IMR-90 (cell line): ENCODE measurements at regions not wholly inside any gene's neighbourhood (a gene's known extent, or its start where the extent isn't known, plus 50 kb on each side); places are given as distances from the start of the nearest gene placed in this dataset.

Experiments
- ATAC-seq: fragments of 200-7000 bp; cut with Tn5 transposase; 2 replicates; pipeline ENCODE4 v1.9.1; 2020; ENCODE audit warnings: low read depth, mild to moderate bottlenecking, moderate library complexity
- BruUV-seq: library from RNA; stranded (reverse); fragments of 400-500 nt; replicated peaks from 2 replicates; lab custom pipeline; 2021; lab: Mats Ljungman, UMichigan
- CTCF ChIA-PET: fragments of 300-600 bp; formaldehyde crosslinking; extraction: SDS; loops from one replicate; lab custom pipeline; 2021; ENCODE audit warnings: antibody characterized with exemption; lab: Yijun Ruan, JAX
- POLR2A ChIA-PET: fragments of 300-600 bp; sonication (Branson Sonifier 250); formaldehyde crosslinking; loops from one replicate; lab custom pipeline; 2022; ENCODE audit warnings: antibody characterized with exemption; ENCODE audit not compliant: unreplicated experiment; lab: Charles Lee
- DNase-seq: peaks from one replicate; pipeline ENCODE4 v3.0.0; 2013
- H2AFZ ChIP-seq: replicated peaks from 2 replicates; pipeline ENCODE3; 2013; ENCODE audit warnings: low read length, mild to moderate bottlenecking; ENCODE audit not compliant: poor library complexity
- H2AK5ac ChIP-seq: 2 replicates; pipeline ENCODE4 v1.6.1; 2013; ENCODE audit warnings: low read depth, low read length, inconsistent platforms
- H2AK9ac ChIP-seq: replicated peaks from 2 replicates; pipeline ENCODE3; 2013; ENCODE audit warnings: mild to moderate bottlenecking, low read depth, low read length, moderate library complexity; ENCODE audit not compliant: poor library complexity
- H2BK120ac ChIP-seq: 2 replicates; pipeline ENCODE4 v1.6.1; 2013; ENCODE audit warnings: low read depth, low read length, inconsistent platforms
- H2BK15ac ChIP-seq: 3 replicates; pipeline ENCODE4 v1.6.1; 2013; ENCODE audit warnings: low read depth, low read length, inconsistent platforms
- H2BK20ac ChIP-seq: 2 replicates; pipeline ENCODE4 v1.6.1; 2013; ENCODE audit warnings: low read depth, mild to moderate bottlenecking, inconsistent platforms, low read length, moderate library complexity
- H2BK5ac ChIP-seq: 2 replicates; pipeline ENCODE4 v1.6.1; 2013; ENCODE audit warnings: mild to moderate bottlenecking, low read depth, low read length, inconsistent platforms; ENCODE audit not compliant: poor library complexity, severe bottlenecking
- H3K14ac ChIP-seq: replicated peaks from 2 replicates; pipeline ENCODE4 v1.6.1; 2013; ENCODE audit warnings: low read depth, low read length, inconsistent platforms
- H3K18ac ChIP-seq: 2 replicates; pipeline ENCODE4 v1.6.1; 2013; ENCODE audit warnings: low read depth, low read length, control low read depth
- H3K23ac ChIP-seq: 2 replicates; pipeline ENCODE4 v1.6.1; 2013; ENCODE audit warnings: low read depth, low read length, inconsistent platforms
- H3K27ac ChIP-seq: 2 replicates; pipeline ENCODE4 v1.5.1; 2013; ENCODE audit warnings: mild to moderate bottlenecking, control low read depth, low read length; ENCODE audit not compliant: insufficient read depth
- H3K27me3 ChIP-seq: 2 replicates; pipeline ENCODE4 v1.6.1; 2013; ENCODE audit warnings: low read length; ENCODE audit not compliant: control insufficient read depth, insufficient read depth
- H3K36me3 ChIP-seq: 2 replicates; pipeline ENCODE4 v1.6.1; 2013; ENCODE audit warnings: low read length, mixed read lengths; ENCODE audit not compliant: control insufficient read depth, insufficient read depth
- H3K4ac ChIP-seq: 2 replicates; pipeline ENCODE4 v1.6.1; 2013; ENCODE audit warnings: low read depth, low read length, inconsistent platforms
- H3K4me1 ChIP-seq: 2 replicates; pipeline ENCODE4 v1.6.1; 2013; ENCODE audit warnings: low read length, mixed read lengths; ENCODE audit not compliant: control insufficient read depth, insufficient read depth
- H3K4me2 ChIP-seq: 2 replicates; pipeline ENCODE4 v1.6.1; 2013; ENCODE audit warnings: low read depth, mild to moderate bottlenecking, control low read depth, low read length, moderate library complexity
- H3K4me3 ChIP-seq: 2 replicates; pipeline ENCODE4 v1.5.1; 2013; ENCODE audit warnings: low read depth, mild to moderate bottlenecking, control low read depth, low read length, moderate library complexity; ENCODE audit not compliant: insufficient read depth
- H3K56ac ChIP-seq: 2 replicates; pipeline ENCODE4 v1.6.1; 2013; ENCODE audit warnings: low read length, inconsistent platforms; ENCODE audit not compliant: insufficient read depth; ENCODE audit errors: extremely low read depth
- H3K79me1 ChIP-seq, 2 experiments: 2 replicates each; pipeline ENCODE4 v1.6.1; 2013; ENCODE audit warnings: low read length in 2 of 2, inconsistent platforms in 1 of 2, low read depth in 1 of 2
- H3K9ac ChIP-seq: 2 replicates; pipeline ENCODE4 v1.6.1; 2013; ENCODE audit warnings: low read depth, low read length, control low read depth
- H3K9me1 ChIP-seq: 2 replicates; pipeline ENCODE4 v1.6.1; 2013; ENCODE audit warnings: low read length, inconsistent platforms; ENCODE audit not compliant: insufficient read depth
- H3K9me3 ChIP-seq: 2 replicates; pipeline ENCODE4 v1.6.1; 2013; ENCODE audit warnings: low read length; ENCODE audit not compliant: control insufficient read depth, insufficient read depth
- H4K20me1 ChIP-seq: 2 replicates; pipeline ENCODE4 v1.6.1; 2013; ENCODE audit warnings: low read length, inconsistent platforms; ENCODE audit not compliant: insufficient read depth
- H4K5ac ChIP-seq: 2 replicates; pipeline ENCODE4 v1.6.1; 2013; ENCODE audit warnings: mild to moderate bottlenecking, low read depth, low read length, control low read depth
- H4K8ac ChIP-seq, 2 experiments: 2 replicates each; pipeline ENCODE4 v1.6.1; 2013; ENCODE audit warnings: low read depth in 2 of 2, low read length in 2 of 2, control low read depth in 1 of 2, inconsistent platforms in 1 of 2
- H4K91ac ChIP-seq: 2 replicates; pipeline ENCODE4 v1.6.1; 2013; ENCODE audit warnings: low read depth, low read length, inconsistent platforms; ENCODE audit not compliant: insufficient read depth
- BHLHE40 ChIP-seq: fragments of 150-350 bp; IDR thresholded peaks from 2 replicates; pipeline ENCODE4 v1.6.1; 2016; ENCODE audit warnings: mild to moderate bottlenecking, low read depth, low read length
- CEBPB ChIP-seq: IDR thresholded peaks from 2 replicates; pipeline ENCODE4 v1.6.1; 2012; ENCODE audit warnings: low read depth, low read length, improper control_type of control experiment
- CHD1 ChIP-seq: IDR thresholded peaks from 2 replicates; pipeline ENCODE4 v1.6.1; 2012; ENCODE audit warnings: low read depth, low read length, improper control_type of control experiment
- CTCF ChIP-seq: conservative IDR thresholded peaks from 2 replicates; pipeline ENCODE4 v1.5.1; 2012; ENCODE audit warnings: mild to moderate bottlenecking, low read depth, low read length, improper control_type of control experiment
- ELK1 ChIP-seq: fragments of 150-350 bp; IDR thresholded peaks from 2 replicates; pipeline ENCODE4 v1.6.1; 2016; ENCODE audit warnings: low read depth, mild to moderate bottlenecking, low read length, moderate library complexity, borderline replicate concordance
- FOS ChIP-seq: fragments of 150-350 bp; IDR thresholded peaks from 2 replicates; pipeline ENCODE4 v1.6.1; 2016; ENCODE audit warnings: low read depth, low read length
- MAFK ChIP-seq: IDR thresholded peaks from 2 replicates; pipeline ENCODE4 v1.6.1; 2012; ENCODE audit warnings: low read depth, low read length, improper control_type of control experiment
- MAZ ChIP-seq: IDR thresholded peaks from 2 replicates; pipeline ENCODE4 v1.6.1; 2012; ENCODE audit warnings: low read depth, mild to moderate bottlenecking, low read length, improper control_type of control experiment, moderate library complexity, borderline replicate concordance
- MXI1 ChIP-seq: IDR thresholded peaks from 2 replicates; pipeline ENCODE4 v1.6.1; 2012; ENCODE audit warnings: low read depth, mild to moderate bottlenecking, low read length, moderate library complexity, borderline replicate concordance
- NFE2L2 ChIP-seq: fragments of 150-350 bp; IDR thresholded peaks from 2 replicates; pipeline ENCODE4 v1.6.1; 2016; ENCODE audit warnings: low read depth, mild to moderate bottlenecking, low read length
- POLR2A ChIP-seq: IDR thresholded peaks from 2 replicates; pipeline ENCODE4 v1.6.1; 2012; ENCODE audit warnings: mild to moderate bottlenecking, low read depth, low read length
- RAD21 ChIP-seq: IDR thresholded peaks from 2 replicates; pipeline ENCODE4 v1.6.1; 2012; ENCODE audit warnings: low read length, improper control_type of control experiment
- RCOR1 ChIP-seq: IDR thresholded peaks from 2 replicates; pipeline ENCODE4 v1.6.1; 2012; ENCODE audit warnings: mild to moderate bottlenecking, low read length, improper control_type of control experiment; ENCODE audit not compliant: insufficient replicate concordance
- RFX5 ChIP-seq: IDR thresholded peaks from 2 replicates; pipeline ENCODE4 v1.8.0; 2012; ENCODE audit warnings: low read depth, mild to moderate bottlenecking, low read length, moderate library complexity
- SMC3 ChIP-seq: fragments of 150-350 bp; IDR thresholded peaks from 2 replicates; pipeline ENCODE4 v1.6.1; 2016; ENCODE audit warnings: low read depth, mild to moderate bottlenecking, antibody characterized with exemption, low read length, moderate library complexity
- USF2 ChIP-seq: fragments of 150-350 bp; IDR thresholded peaks from 2 replicates; pipeline ENCODE4 v1.6.1; 2017; ENCODE audit warnings: mild to moderate bottlenecking, antibody characterized with exemption, low read length, low read depth
- WGBS, 2 experiments: methylation state at CpG; one replicate each; pipeline versions ENCODE4 v1.1.5 to v1.1.7; 2013; ENCODE audit warnings: missing lambda C conversion rate in 2 of 2; ENCODE audit not compliant: insufficient read length in 1 of 2; ENCODE audit errors: extremely low coverage in 2 of 2; 5-methylcytosine and 5-hydroxymethylcytosine counted together
- dilution Hi-C: fragments of 300-500 bp; cut with HindIII; formaldehyde crosslinking; loops from one replicate; pipeline ENCODE4 v1.14.3; 2018; ENCODE audit warnings: low sequenced_read_pairs; ENCODE audit not compliant: unreplicated experiment
- in situ Hi-C: fragments of 300-500 bp; cut with MboI; formaldehyde crosslinking; loops from 3 replicates; pipeline ENCODE4 v1.14.3; 2019; ENCODE audit warnings: low sequenced_read_pairs, inconsistent platforms, mixed read lengths
- intact Hi-C: fragments of 100-400 bp; cut with micrococcal nuclease; formaldehyde crosslinking; loops from 2 replicates; pipeline ENCODE4 v1.10.0; 2022

- no peak overlapping the region for H4K8ac ChIP-seq
- H3K56ac ChIP-seq, result no peak overlapping the region
- POLR2A ChIA-PET, result no interaction called here
- BruUV-seq, result no TSS peak
- ATAC-seq (no peak), DNase-seq (no peak)
- no peak overlapping the region for H4K5ac ChIP-seq
- H3K18ac ChIP-seq, result no peak overlapping the region
- no peak overlapping the region for H2AK5ac ChIP-seq
- H2AFZ ChIP-seq, result no peak overlapping the region
- TF ChIP-seq MAZ (no peak), MXI1 (no peak), SMC3 (no peak), CTCF (no peak), BHLHE40 (no peak), RFX5 (no peak), POLR2A (no peak), CEBPB (no peak), NFE2L2 (no peak), ELK1 (no peak), RAD21 (no peak), USF2 (no peak), CHD1 (no peak), FOS (no peak), RCOR1 (no peak), MAFK (no peak)
- no peaks in the 10 kb centered on the region for H3K36me3 ChIP-seq
- H3K9ac ChIP-seq, result no peak overlapping the region
- H3K4ac ChIP-seq, result no peak overlapping the region
- H3K27ac ChIP-seq, result no peak overlapping the region
- H3K4me1 ChIP-seq, result no peaks in the 10 kb centered on the region
- intact Hi-C loops, result no loop called here
- H2BK120ac ChIP-seq, result no peak overlapping the region
- CTCF ChIA-PET, result no interaction called here
- no peak overlapping the region for H2BK15ac ChIP-seq
- H3K4me2 ChIP-seq, result no peak overlapping the region
- no peaks in the 10 kb centered on the region for H3K9me1 ChIP-seq
- H2AK9ac ChIP-seq, result no peak overlapping the region
- H2BK20ac ChIP-seq, result no peak overlapping the region
- H3K27me3 ChIP-seq, result no peaks in the 10 kb centered on the region
- H4K91ac ChIP-seq, result no peak overlapping the region
- in situ Hi-C loops, result no loop called here
- no peaks in the 10 kb centered on the region for H4K20me1 ChIP-seq
- no peak overlapping the region for H3K14ac ChIP-seq
- no peaks in the 10 kb centered on the region for H3K79me1 ChIP-seq
- WGBS, 2 experiments, result no CpG with 5 or more reads among the region's 4 CpGs
- no peak overlapping the region for H2BK5ac ChIP-seq
- no peaks in the 10 kb centered on the region for H3K9me3 ChIP-seq
- dilution Hi-C loops, result no loop called here
- no peak overlapping the region for H3K23ac ChIP-seq
- H3K4me3 ChIP-seq, result no peak overlapping the region
Observed at GRCh38 chr7:24434972-24435371, 138.3 kb upstream of the PALS2 start.
